Osteoblast (primary cell): ENCODE measurements at regions not wholly inside any gene's neighbourhood (a gene's known extent, or its start where the extent isn't known, plus 50 kb on each side); places are given as distances from the start of the nearest gene placed in this dataset.
A peak's percentile ranks its signal among the peaks of the same experiment; 100 is the strongest.

Experiments used
- DNase-seq: peaks from one replicate; pipeline ENCODE4 v3.0.0; 2011; ENCODE audit warnings: low spot score, mixed read lengths; ENCODE audit not compliant: insufficient read length; ENCODE audit errors: missing footprints
- H2AFZ ChIP-seq: 2 replicates; pipeline ENCODE4 v1.6.0; 2011; ENCODE audit warnings: mild to moderate bottlenecking, low read length
- H3K27ac ChIP-seq: 2 replicates; pipeline ENCODE4 v1.5.1; 2011; ENCODE audit warnings: mild to moderate bottlenecking, low read depth, low read length, moderate library complexity
- H3K27me3 ChIP-seq: 2 replicates; pipeline ENCODE4 v1.6.0; 2012; ENCODE audit warnings: mild to moderate bottlenecking, control low read depth, inconsistent platforms, low read length, moderate library complexity; ENCODE audit not compliant: insufficient read depth
- H3K36me3 ChIP-seq: 2 replicates; pipeline ENCODE4 v1.5.1; 2011; ENCODE audit warnings: mild to moderate bottlenecking, low read length, control low read depth, moderate library complexity; ENCODE audit not compliant: insufficient read depth
- H3K4me1 ChIP-seq: 2 replicates; pipeline ENCODE4 v1.5.1; 2011; ENCODE audit warnings: mild to moderate bottlenecking, low read length, control low read depth, moderate library complexity; ENCODE audit not compliant: insufficient read depth
- H3K4me2 ChIP-seq: 2 replicates; pipeline ENCODE4 v1.6.0; 2011; ENCODE audit warnings: mild to moderate bottlenecking, low read length; ENCODE audit not compliant: insufficient read depth
- H3K4me3 ChIP-seq: fragments of 200-600 bp; sonication (generic); 3 replicates; pipeline ENCODE4 v1.5.1; 2012; ENCODE audit warnings: mild to moderate bottlenecking, low read length, inconsistent platforms; ENCODE audit not compliant: insufficient read depth
- H3K79me2 ChIP-seq: 2 replicates; pipeline ENCODE4 v1.6.0; 2012; ENCODE audit warnings: mild to moderate bottlenecking, low read length, control low read depth, inconsistent platforms; ENCODE audit not compliant: insufficient read depth
- H3K9me3 ChIP-seq: 2 replicates; pipeline ENCODE4 v1.5.1; 2011; ENCODE audit warnings: low read depth, low read length, control low read depth
- H4K20me1 ChIP-seq: 2 replicates; pipeline ENCODE4 v1.6.0; 2012; ENCODE audit warnings: mild to moderate bottlenecking, low read length, control low read depth; ENCODE audit not compliant: insufficient read depth
- TF ChIP-seq, protein P1 (sequence below): IDR thresholded peaks from 2 replicates; pipeline ENCODE4 v1.5.1; 2011; ENCODE audit warnings: mild to moderate bottlenecking, low read depth, low read length, moderate library complexity; ENCODE audit errors: extremely low read depth

- Histone ChIP-seq H3K79me2 (no peaks in the 10 kb centered on the region), H2AFZ (no peak overlapping the region), H3K4me3 (peak overlapping the region; percentile 35), H3K27me3 (no peaks in the 10 kb centered on the region), H3K4me2 (peak overlapping the region; percentile 80), H3K9me3 (no peaks in the 10 kb centered on the region), H3K27ac (peak overlapping the region; percentile 99), H4K20me1 (no peaks in the 10 kb centered on the region), H3K36me3 (no peaks in the 10 kb centered on the region), H3K4me1 (peaks cover 55% of the 10 kb centered on the region)
- TF ChIP-seq, protein P1, sequence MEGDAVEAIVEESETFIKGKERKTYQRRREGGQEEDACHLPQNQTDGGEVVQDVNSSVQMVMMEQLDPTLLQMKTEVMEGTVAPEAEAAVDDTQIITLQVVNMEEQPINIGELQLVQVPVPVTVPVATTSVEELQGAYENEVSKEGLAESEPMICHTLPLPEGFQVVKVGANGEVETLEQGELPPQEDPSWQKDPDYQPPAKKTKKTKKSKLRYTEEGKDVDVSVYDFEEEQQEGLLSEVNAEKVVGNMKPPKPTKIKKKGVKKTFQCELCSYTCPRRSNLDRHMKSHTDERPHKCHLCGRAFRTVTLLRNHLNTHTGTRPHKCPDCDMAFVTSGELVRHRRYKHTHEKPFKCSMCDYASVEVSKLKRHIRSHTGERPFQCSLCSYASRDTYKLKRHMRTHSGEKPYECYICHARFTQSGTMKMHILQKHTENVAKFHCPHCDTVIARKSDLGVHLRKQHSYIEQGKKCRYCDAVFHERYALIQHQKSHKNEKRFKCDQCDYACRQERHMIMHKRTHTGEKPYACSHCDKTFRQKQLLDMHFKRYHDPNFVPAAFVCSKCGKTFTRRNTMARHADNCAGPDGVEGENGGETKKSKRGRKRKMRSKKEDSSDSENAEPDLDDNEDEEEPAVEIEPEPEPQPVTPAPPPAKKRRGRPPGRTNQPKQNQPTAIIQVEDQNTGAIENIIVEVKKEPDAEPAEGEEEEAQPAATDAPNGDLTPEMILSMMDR = no peak
- DNase-seq = peak; percentile 92
Measured at GRCh38 chr1:234962340-234962989, 166.2 kb downstream of the TOMM20 start.

GRCh38 chr1:234961456-234962339, 166.9 kb downstream of the TOMM20 start:
- Histone ChIP-seq H3K4me2 (peak overlapping the region; percentile 80), H3K9me3 (no peaks in the 10 kb centered on the region), H3K4me3 (peak overlapping the region; percentile 35), H3K27ac (peak overlapping the region; percentile 99), H3K27me3 (no peaks in the 10 kb centered on the region), H3K36me3 (no peaks in the 10 kb centered on the region), H4K20me1 (no peaks in the 10 kb centered on the region), H2AFZ (peak overlapping the region; percentile 1), H3K79me2 (no peaks in the 10 kb centered on the region), H3K4me1 (peaks cover 63% of the 10 kb centered on the region)
- TF ChIP-seq, protein P1 = no peak
- DNase-seq = peak; percentile 86

- Histone ChIP-seq H3K36me3 (no peaks in the 10 kb centered on the region), H4K20me1 (no peaks in the 10 kb centered on the region), H3K27me3 (no peaks in the 10 kb centered on the region), H3K4me1 (peaks cover 71% of the 10 kb centered on the region), H3K9me3 (no peaks in the 10 kb centered on the region), H3K27ac (peak overlapping the region; percentile 99), H3K4me2 (peak overlapping the region; percentile 80), H2AFZ (peak overlapping the region; percentile 1), H3K4me3 (no peak overlapping the region), H3K79me2 (no peaks in the 10 kb centered on the region)
- TF ChIP-seq, protein P1 = no peak
- DNase-seq = no peak
Measured at GRCh38 chr1:234960722-234961455, 167.7 kb downstream of the TOMM20 start.
